ENCODE measurements at regions not wholly inside any gene's neighbourhood (a gene's known extent, or its start where the extent isn't known, plus 50 kb on each side); places are given as distances from the start of the nearest gene placed in this dataset.

DNA sequence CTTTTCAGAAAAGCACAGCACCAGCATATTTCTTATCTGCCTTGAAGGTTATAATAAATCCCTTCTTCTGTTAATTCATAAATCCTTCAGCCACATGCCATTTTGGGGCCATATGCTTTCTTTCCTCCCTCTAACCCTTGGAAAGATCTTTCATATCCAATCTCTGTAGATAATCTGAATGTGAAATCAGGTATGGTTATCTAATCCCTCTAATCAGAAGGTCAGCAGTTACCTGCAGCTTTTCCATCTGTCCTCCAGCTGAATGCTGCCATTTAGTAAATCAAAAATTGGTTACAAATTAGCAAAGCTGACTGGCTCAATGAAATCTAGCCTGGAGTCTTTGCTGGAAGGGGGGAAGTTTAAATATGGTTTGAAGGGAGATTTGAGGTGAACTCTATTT, 230.5 kb downstream of the PIK3C3 start:
- no peak for DNase-seq (ENCODE audit: low read depth)

DNA sequence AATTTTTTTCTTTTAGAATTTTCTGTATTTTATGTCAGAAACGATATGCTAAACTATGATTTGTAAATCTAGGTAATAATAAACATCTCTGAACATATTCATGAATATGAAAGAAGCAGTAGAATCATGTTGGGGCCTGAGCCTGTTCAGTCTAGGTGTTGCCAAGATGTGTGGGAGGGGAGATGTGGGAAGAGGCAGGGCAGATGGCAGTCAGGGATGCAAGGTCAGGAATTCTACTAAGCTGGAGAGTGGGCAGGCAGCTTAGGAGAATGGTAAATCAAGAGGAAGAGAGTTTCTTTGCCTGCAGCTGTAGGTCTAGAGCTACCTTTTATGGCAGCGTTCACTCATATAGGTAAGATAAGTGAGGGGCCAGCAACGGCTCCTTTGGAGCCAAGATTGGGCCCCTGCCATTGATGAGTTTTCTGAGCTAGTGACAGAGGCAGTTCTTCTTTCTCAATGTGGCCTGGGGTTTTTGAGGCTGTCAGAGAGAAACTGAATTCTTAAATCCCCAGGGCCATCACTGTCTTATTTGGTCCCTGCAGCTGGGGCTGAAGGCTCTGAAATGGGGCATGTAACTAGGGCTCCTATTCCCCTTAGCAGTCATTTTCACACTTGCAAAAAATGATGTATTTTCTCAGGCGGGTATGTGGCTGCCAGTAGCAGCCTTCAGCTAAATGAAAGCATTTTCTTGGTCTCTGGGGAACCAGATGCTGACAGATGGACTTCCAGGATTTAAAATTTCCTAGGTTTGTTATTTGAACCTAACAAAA, 232.8 kb downstream of the PIK3C3 start:
- no peak for DNase-seq (ENCODE audit: low read depth)

DNA sequence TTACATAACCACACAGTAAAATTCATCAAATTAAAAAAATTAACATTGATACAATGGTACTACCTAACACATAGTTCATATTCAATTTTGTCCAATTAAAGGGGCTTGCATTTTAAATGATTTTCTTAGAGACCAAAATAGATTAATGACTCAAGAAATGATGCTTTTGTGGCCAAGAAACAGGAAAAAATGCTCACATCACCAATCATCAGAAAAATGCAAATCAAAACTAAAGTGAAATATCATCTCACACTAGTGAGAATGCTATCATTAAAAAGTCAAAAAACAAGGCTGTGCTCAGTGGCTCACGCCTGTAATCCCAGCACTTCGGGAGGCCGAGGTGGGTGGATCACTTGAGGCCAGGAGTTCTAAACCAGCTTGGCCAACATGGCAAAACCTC, 235.6 kb downstream of the PIK3C3 start:
- DNase-seq (ENCODE audit: low read depth) = no peak

DNA sequence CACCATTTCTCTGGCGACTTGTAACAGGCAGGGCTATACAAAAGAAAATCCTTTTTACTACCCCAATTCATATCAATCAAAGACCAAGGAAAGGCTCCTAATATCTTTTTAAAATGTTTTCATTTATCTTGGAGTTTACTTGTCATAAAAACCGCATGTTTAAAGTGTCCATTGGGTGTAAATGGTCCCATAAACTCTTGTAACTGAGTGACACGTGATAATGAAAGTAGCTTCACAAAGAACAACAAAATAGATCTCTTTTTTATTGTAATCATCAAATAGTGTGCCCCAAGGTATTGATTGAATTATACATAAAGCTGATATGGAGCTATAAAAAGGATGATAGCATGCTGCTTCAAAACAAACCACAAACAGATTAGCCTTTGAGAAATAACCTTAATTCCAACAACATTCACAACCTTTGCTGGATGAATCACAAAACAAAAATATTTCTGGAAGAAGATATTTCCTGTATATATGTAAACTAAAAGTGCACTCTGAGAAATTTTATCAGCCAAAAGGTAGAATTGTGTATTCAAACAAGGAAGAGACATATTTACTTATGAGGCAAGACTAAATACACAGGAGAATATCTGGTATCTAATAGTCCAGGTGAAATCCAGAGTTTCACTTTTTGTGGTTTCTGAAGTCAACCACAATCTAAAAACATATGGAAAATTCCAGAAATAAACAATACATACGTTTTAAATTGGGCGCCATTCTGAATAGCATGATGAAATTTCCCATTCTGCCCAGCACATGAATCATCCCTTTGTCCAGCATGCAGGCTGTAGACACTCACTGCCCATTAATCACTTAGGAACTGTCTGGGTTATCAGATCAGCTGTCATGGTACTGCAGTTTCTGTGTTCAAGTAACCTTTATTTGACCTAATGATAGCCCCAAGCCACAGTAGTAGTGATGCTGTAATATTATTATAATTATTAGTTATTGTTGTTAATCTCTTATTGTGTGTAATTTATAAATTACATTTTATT, 237.5 kb downstream of the PIK3C3 start:
- DNase-seq (ENCODE audit: low read depth) = no peak

DNA sequence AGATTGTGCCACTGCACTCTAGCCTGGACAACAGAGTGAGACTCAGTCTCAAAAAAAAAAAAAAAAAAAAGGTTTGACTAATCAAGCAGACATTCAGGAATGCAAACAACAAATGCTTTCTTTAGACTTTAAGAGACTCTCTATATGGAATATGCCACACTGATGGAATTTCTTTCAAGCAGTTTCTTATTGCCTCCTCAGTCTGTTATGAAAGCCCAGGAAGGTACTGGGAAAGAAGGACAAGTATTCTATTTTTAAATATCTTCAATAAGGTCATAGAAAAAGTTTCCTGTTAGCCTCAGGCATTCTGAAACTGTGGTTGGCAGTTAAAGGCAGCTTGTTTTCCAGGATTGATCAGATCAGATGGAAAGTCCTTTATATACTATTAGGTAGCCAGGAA, 241.6 kb downstream of the PIK3C3 start:
- no peak for DNase-seq (ENCODE audit: low read depth)

DNA sequence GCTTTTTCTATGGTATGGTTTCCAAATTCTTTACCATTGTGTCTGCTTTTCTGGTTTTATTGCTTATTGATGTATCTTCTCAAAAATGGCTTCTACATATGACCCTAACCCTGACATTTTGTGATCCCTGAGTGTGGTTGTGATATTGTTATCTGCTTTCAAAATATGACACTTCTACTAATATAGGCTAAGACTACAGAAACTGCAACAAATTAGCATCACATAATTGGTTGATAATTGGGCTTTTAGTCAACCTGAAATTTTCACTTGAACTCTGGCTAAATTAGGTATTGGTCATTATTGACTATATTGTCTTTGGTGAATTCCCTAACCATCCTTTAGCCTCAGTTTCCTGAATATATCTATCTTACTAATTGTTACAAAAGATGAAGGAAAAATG, 246.1 kb downstream of the PIK3C3 start:
- no peak for DNase-seq (ENCODE audit: low read depth)

DNA sequence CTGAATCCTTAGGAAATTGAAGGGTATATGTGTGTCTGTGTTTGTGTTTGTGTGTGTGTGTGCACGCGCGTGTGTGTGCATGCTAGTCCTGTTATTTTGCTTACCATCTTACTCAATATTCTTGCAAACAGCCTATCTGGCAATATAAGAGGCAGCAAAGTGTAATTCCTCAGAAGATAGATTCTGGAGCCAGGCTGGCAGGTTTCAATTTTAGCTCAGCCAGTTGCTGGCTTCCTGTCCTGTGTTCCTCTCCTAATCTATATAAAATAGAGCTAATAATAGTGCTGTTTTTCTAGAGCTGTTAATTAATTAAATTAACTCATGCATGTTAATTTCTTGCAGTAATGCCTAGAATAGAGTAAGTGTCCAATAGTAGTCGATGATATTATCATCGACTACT, 256.2 kb downstream of the PIK3C3 start:
- DNase-seq (ENCODE audit: low read depth) = no peak

DNA sequence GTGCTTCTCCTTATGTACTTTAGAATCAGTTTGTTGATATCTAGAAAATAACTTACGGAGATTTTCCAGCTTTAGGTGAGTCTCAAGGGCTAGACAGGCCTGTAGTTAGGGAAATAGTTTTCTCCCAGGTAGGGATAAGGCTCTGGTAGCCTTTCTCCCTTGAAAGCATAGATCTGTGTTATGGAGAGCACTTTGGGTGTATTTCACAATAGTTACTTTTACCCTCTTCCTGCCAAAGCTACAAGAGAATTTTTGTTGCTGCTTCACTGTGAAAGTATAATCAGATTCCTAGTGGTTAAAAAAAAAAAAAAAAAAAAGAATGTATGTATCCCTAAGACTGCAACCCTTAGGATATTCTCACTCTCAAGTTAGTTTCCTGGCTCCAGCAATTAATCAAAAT, 267.5 kb downstream of the PIK3C3 start:
- DNase-seq (ENCODE audit: low read depth) = no peak

DNA sequence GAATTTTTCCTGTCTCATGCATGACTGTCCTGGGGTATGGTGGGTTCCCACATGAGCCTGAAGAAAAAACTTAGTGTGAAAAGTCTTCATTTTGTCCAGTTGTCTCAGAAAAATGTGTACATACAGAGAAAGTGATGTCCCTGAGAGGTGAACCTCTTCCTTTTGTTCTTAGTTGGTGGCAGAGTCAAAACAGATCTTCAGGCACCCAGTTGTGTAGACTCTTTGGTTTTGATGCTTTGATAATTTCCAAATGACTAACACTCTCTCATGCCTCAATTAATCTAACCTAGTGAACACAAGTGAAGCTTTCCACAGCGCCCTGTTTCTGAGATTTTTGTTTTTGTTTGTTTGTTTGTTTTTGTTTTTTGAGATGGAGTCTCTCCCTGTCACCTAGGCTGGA, 273.5 kb downstream of the PIK3C3 start:
- DNase-seq (ENCODE audit: low read depth) = no peak

DNA sequence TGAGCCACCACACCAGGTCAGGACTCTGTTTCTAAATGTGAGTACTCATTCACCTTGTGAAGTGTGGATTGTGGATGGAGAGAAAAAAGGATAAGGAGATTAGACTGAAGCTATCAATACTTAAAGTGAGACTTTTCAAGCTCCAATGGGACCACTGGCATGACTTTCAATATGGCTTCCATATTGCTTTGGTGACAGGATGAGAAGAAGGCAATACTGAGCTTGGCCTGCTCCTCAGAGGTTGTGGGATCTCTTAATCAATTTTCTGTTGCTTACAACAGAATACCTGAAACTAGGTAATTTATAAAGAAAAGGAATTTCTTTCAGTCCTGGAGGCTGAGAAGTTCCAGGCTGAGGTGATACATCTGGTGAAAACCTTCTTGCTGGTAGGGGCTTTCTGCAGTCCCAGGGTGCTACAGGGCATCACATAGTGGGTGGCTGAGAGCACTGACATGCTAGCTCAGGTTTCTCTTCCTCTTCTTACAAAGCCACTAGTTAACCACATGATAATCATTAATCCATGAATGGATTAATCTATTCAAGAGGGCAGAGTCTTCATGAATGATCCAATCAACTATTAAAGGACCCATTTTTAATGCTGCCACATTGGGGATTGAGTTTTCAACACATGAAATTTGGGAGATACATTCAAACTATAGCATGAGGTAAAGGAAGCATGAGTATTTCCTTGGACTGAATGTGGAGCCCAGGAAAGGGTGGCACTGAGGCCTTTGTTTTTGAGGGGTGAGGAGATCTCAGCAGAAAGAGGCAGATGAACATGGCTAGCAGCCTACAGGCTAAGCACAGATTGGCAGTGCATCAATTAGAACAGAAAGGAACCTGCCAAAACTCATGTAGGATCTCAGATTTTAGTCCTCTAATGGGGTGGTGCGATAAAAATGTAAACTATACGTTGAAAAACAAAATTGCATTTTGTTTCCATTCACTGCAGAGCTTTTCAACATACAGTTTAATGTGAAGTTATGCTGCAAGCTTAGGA, 274.5 kb downstream of the PIK3C3 start:
- no peak for DNase-seq (ENCODE audit: low read depth)

DNA sequence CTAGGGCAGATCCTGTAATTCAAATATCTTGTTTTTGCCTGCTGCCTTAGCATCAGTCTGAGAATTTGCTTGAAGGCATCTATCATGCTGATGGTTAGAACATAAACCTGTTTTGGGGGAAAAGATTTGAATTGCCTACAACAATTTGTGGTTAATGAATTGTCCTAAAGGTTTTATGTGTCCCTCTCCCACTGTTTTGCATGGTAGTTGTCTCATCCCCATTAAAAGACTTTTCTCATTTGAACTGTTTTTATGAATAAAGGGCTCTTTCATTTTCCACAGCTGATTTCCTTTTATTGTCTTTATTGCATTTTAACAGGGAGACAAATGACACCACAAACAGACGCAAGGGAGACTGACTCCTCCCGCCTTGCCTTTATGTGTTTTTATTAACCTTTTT, 275.6 kb downstream of the PIK3C3 start:
- DNase-seq (ENCODE audit: low read depth) = no peak

DNA sequence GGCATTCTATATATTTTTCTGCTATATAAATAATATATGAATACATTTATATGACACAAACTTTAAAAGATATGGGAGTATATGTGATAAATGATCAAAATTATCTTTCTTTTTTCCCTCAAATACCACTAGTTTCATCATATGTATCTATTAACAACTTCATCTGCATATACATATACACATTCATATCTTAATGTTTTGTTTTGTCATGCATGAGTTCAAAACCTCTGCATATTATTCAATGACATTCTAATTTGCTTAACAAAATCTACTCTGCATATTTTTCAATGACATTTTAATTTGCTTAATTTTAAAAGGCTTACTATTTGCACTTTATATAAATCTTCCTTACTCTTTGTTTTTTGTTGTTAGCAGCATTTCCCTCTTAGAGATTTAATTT, 276.2 kb downstream of the PIK3C3 start:
- no peak for DNase-seq (ENCODE audit: low read depth)

DNA sequence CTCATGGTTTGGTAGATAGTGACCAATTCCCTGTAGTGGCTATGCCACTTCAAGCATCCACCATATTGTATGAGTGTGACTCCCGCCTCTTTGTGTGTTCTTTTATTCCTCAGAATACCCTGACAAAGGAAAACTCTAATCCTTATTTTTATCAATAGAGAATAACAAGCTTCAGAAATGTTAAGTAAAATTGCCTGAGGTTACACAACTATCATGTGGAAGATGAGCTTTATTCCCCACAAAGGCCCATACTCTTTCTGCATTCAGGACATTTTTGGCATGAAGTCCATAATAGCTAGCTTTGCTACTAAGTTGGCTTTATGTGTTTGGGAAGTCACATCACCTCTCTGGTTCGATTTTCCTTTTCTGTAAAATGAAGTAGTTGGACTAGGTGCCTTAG, 276.8 kb downstream of the PIK3C3 start:
- DNase-seq (ENCODE audit: low read depth) = no peak

DNA sequence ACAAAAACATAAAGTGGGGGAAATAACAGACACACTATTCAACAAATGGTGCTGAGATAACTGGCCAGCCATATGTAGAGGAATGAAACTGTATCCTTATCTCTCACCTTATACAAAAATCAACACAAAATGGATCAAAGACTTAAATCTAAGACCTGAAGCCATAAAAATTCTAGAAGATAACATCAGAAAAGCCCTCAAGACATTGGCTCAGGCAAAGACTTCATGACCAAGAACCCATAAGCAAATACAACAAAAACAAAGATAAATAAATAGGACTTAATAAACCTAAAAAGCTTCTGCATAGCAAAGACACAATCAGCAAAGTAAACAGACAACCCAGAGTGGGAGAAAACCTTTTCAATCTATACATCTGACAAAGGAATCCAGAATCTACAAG, 278.9 kb downstream of the PIK3C3 start:
- no peak for DNase-seq (ENCODE audit: low read depth)

DNA sequence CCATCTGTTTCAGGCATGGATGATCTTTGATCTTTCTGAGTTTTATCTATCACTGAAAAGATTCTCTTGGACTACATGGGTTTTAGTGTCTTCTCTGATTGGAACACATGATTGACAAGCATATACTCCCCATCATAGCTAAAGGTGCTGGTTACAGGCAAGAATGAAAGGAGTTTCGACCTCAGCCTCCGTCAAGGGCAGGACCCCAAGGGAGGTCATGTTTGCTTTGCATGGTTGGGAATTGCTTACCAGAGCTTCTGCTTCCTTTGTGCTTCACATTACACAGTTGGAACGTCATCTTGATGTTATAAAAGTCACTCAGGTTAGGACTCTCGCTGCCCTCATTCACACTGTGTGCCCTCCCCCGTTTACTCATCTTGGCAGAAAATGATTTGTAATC, 287.7 kb downstream of the PIK3C3 start:
- no peak for DNase-seq (ENCODE audit: low read depth)

DNA sequence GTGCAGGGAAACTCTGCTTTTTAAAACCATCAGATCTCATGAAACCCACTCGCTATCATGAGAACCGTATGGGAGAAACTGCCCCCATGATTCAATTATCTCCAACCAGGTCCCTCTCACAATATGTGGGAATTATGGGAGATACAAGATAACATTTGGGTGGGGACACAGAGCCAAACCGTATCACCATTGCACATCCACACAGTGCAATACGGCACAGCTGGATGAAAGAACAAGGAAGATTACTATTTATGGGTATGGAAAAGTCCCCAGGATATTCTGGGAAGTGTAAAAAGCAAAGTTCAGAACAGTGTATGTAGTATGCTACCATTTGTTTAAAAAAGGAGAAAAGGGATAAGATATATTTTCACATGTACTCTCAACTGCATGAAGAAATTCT, 290.1 kb downstream of the PIK3C3 start:
- no peak for DNase-seq (ENCODE audit: low read depth)

DNA sequence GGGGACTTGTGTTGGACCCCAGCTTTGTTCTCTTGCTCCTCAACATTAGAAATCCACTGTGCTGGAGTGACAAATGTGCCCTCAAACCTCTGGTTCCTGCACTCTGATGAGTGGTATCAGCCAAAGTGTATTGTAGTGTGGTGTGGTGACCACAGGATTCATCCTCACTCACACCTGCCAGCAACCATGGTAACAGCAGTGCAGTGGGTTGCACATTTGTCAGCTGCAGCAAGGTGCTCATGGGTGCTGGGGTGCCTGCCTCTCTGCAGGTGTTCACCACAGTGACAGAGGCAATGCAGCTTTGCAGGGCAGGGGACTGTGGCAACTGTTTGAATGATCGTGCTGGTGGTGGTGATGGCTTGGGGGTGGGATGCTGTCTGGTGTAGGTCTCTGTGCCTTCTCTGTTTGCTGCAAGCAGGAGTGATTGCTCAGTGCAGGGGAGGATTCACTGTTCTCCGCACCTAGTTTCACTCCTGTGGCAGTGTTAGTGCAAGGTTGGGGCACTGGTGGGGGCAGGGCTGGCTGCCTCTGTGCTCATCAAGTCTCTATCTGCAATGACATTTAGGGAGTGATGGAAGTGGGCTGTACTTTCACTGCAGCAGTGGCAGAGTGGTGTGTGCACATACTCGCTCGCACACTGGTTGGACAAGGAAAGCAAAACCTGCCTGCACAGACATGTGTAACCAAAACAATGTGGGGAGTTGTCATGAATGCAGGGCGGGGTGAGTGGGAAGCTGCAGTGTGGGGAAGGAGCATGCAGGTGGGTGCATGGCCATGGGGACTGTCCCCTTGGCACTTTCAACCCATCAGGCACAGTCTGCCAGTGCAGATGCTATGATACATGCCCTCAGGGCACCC, 301.1 kb downstream of the PIK3C3 start:
- no peak for DNase-seq (ENCODE audit: low read depth)

DNA sequence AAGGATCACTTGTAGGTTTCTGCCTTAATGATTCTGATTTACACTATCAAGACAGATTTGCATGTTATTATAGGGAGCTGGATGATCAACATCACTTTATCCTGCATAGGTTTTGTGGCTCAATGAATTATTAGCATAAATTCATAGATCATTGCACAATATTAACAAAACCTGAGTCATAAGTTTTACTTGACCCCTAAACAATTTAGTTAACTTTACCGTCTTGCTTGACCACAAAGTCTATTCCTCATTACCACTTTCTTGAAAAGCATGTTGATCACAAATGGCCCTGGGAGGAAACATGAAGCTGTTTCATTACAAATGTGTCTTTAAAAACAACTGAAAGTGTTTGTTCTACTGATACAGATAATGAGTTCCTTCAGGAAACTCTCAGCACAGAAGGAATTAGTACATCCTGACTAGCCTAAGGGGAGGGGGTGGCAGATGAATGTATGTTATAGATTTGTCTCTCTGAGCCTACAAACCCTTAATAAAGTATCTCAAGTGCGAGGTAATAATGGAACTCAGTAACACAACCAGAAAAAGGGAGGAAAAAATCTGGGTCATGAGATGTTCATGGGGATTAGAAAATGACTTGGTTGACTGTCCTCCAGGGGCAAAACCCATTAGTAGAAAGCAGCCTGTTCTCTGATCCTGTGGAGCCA, 303.4 kb downstream of the PIK3C3 start:
- no peak for DNase-seq (ENCODE audit: low read depth)

DNA sequence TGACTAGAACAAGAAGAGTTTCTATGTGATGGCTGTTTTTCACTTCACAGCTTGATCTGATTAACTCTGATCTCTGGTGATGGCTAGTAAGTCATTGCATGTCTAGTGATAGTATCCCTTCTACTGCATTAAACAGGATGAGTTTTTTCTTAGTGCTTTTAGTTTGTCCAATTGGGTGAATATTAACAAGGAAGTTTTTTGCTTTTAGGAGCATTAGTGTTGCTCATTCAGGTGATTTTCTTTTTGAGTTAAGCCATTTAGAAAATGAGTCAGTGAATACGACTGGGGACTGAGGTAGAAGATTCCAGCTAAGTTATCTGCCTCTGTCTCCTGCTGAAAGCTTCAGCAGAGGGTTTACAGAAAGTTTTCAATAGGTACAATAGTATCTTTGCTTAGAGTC, 306.7 kb downstream of the PIK3C3 start:
- DNase-seq (ENCODE audit: low read depth) = no peak

DNA sequence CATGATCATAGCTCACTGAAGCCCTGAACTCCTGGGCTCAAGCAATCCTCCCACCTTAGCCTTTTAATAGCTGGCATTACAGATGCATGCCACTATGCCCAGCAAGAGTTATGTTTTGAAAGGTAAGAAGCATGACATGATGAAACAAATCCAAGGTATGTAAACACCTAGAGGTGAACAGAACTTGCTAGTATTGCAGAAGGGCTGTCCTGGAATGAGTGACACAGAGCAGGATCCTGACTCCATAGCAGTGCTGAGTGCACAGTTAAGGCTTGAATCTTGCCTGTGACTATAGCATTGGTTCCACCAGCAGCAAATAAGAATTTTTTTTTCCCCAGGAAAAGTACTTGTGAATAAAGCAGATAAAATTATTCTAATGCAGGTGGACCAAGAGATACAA, 309.5 kb downstream of the PIK3C3 start:
- no peak for DNase-seq (ENCODE audit: low read depth)

All from stimulated activated CD8-positive, alpha-beta memory T cell treated with anti-CD3 and anti-CD28 coated beads, Interleukin-15, amount 100 ng/mL, for 24 hours (primary cell).